ENCODE measurements at regions not wholly inside any gene's neighbourhood (a gene's known extent, or its start where the extent isn't known, plus 50 kb on each side); places are given as distances from the start of the nearest gene placed in this dataset.
"Not testable (repeated sequence)": the region's sequence is repeated elsewhere in the genome, so short reads cannot be mapped to it uniquely, and the experiment has no call there.

GRCh38 chr1:224539971-224540370 lies 76.1 kb upstream of the CNIH3 start:
- no peak for DNase-seq

- no peak for DNase-seq
Observed at GRCh38 chr1:224540535-224540934, 75.6 kb upstream of the CNIH3 start.

- DNase-seq: no peak
Observed at GRCh38 chr1:224541072-224541790, 74.9 kb upstream of the CNIH3 start.

- DNase-seq: no peak
Observed at GRCh38 chr1:224541901-224542630, 74.1 kb upstream of the CNIH3 start.

DNA sequence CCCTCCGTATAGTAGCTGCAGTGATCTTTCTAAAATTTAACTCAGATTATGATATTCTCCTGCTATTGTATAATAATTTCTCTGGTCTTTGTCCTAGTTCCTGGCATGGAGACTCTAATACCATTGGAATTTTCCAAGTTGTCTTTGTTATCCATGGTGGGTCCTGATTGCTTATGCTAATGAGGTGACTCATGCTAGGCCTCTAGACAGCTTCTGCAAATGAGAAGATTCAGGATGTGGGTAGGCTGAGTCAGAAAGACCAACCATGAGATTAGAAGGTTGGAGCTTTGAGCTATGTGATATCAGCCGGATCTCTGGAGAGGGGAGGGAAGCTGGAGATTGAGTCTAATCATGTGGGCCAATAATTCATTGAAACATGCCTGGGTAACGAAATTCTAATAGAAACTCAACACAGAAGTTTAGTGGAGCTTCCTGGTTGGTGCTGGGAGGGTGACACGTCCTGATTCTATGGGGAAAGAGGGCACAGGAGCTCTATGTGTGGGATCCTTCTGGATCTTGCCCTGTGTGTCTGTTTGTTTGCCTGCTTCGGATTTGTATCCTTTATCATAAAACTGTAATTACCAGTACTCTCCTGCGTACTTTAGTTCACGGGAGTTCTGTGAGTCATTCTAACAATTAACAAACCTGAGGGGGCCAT lies 73.2 kb upstream of the CNIH3 start:
- DNase-seq: no peak

DNA sequence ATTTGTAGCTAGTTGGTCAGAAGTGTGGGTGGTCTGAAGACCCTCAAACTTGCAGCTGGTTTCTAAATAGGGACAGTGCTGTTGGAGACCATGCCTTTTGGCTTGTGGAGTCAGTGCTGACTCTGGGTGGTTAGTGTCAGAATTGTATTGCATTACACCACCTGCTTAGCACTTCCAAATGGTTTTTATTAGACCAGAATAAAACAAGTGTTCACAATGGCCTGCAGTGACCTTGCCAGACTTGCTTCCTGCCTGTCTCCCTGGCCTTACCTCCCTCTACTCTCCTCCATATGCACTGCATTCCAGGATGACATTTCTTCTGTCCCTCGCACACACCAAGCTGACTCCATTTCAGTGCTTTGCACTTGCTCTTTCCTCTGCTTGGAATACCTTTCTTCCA lies 72.7 kb upstream of the CNIH3 start:
- no peak for DNase-seq

DNA sequence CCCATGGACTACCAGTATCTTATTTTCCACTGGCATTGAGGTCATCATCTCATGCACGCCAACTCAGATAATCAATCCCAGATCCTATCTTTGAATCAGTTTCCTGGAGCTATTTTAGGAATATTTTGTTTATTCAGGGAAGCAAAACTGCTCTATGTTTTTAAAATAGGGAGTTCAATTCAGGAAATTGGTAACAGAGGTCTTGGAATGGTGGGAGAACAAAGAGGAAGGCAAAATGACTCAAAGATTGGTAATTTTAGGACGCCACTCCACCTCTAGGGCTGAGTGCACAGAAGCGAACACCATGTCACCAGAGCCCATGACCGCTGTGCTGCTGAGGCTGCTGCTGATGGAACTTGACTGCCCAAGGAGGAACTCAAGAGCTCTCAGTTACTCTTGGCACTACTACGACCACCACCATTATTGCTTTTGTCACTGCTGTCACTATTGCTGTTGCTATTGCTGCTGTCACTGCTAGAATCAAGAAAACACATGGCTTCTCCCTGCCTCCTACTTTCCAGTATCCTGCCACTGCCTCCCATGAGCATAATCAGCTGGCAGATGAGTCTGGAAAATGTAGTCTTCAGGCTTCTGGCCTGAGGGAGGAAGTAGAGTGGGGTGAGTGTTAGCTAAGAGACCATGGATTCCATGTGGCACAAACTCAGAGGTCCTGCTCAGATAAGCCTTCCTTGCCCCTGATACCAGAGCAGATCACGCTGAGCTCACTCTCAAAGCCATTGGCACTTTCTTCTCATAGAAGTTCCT lies 71.6 kb upstream of the CNIH3 start:
- no peak for DNase-seq

DNA sequence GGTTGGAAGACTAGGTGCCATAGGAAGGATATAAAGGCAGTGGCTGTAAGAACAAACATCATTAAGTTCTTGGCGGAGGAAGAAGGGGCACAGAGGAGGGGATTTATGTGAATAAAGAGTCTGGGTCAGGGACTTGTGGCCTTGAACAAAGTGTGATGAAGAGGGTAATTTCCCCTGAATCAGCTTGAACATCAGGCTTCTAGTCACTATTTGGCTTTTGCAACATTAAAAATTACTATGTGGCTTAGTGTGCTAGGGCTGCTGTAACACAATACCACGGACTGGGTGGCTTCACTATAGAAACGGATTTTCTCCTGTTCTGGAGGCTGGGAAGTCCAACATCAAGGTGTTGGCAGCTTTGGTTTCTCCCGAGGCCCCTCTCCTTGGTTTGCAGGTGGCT lies 70.5 kb upstream of the CNIH3 start:
- no peak for DNase-seq

GRCh38 chr1:224548676-224549075 lies 67.4 kb upstream of the CNIH3 start:
- DNase-seq: no peak

DNA sequence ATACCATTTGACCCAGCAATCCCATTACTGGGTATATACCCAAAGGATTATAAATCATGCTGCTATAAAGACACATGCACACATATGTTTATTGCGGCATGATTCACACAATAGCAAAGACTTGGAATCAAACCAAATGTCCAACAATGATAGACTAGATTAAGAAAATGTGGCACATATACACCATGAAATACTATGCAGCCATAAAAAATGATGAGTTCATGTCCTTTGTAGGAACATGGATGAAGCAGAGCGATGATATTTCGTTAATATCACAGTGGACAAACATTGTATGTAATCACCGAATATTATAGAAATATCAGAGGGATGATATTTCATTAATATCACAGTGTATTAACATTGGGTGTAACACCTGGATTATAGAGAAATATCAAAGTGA lies 64.9 kb upstream of the CNIH3 start:
- not testable (repeated sequence) for DNase-seq

DNA sequence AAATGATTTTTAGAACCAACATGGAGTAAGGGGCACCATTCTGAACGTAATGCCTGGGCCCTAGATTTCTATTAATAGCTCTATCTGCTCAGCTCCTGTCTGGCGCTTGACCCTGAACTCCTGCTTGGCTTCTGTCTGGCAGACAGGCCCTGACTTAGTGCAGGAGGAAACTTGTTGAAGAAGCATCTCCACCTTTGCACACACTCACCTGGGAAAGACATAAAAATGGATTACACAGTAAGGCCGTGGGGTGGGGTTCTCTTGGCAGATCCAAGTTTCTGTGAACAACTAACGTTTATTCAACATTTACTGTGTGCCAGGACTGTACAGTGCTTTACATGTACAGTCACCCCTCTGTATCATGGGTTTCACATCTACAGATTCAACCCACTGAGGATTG lies 62.1 kb upstream of the CNIH3 start:
- DNase-seq: no peak

GRCh38 chr1:224554620-224555259 lies 61.4 kb upstream of the CNIH3 start:
- DNase-seq: no peak

DNA sequence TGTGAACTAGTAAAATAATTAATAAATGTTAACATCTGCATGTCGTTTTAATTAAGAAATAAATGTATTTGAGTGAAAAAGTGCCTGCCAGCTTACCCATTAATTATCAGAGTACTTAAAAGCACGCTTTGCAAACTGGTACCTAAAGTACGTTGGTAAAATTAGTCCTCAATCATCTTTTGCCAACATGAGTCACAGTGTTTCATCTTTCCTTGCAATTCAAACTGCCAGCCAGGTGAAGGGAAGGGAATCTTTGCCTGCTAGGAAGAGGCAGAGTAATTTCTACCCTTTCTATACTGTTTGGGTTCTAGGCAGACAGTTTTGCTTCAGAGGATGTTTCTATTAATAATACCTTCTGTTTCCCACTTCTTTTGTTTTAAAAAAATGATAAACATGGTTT lies 57.2 kb upstream of the CNIH3 start:
- DNase-seq: no peak

DNA sequence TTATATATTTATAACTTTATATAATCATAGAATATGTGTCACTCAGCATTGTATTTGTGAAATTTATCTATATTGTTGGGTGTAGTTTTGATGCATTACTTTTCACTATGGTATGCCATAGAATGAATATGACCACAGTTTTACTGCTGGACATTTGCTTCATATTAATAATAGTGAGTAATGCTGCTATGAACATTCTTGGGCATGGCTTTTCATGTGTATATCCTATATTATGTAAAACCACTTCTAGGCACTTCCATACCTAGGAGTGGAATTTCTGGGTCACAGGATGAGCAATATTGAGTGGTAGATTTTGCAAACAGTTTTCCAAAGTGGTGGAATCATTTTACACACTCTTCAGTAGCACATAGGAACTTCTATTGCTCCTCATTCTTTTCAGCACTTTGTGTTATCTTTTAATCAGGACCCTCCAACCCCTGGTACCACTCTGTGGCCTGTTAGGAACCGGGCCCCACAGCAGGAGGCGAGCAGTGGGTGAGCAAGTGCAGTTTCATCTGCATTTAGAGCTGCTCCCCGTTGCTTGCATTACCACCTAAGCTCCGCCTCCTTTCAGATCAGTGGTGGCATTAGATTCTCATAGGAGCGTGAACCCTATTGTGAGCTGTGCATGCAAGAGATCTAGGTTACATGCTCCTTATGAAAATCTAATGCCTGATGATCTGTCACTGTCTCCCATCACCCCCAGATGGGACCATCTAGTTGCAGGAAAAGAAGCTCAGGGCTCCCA lies 56.0 kb upstream of the CNIH3 start:
- DNase-seq: no peak

DNA sequence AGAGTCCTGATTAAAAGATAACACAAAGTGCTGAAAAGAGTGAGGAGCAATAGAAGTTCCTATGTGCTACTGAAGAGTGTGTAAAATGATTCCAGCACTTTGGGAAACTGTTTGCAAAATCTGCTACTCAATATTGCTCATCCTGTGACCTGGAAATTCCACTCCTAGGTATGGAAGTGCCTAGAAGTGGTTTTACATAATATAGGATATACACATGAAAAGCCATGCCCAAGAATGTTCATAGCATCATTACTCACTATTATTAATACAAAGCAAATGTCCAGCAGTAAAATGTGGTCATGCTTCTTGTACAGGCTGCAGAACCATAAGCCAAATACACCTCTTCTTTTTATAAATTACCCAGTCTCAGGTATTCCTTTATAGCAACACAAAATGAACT lies 53.2 kb upstream of the CNIH3 start:
- not testable (repeated sequence) for DNase-seq

- DNase-seq: no peak
Observed at GRCh38 chr1:224563666-224564065, 52.5 kb upstream of the CNIH3 start.

DNA sequence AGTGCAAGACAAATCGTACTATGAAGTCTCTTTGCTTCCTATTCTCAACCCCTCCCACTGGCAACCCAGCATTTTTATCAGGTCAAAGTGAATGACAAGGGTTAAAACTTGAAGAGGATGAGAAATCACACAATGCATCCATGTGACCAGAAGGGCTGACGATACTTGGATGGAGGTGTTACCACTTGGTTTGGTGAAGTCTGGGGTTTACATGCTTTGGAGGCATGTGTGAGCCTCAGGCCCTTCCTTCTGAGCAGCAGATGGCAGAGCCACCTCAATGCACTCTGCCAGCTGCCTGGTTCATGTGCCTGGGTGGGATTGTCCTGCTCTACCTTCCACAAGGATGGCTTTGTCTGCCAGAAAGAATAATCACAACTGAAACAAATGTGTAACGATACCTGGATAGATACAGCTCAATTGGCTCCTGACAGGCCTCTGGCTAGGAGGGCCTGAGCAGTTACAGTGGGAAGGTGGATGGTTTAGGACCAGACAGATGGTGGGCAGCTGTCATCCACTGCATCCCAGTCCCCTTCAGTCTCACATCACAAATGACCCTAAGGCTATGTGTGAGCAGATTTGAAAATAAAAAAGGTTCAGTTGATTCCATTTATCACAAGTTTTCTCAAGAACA lies 51.5 kb upstream of the CNIH3 start:
- no peak for DNase-seq

GRCh38 chr1:224565186-224565585 lies 50.9 kb upstream of the CNIH3 start:
- no peak for DNase-seq

DNA sequence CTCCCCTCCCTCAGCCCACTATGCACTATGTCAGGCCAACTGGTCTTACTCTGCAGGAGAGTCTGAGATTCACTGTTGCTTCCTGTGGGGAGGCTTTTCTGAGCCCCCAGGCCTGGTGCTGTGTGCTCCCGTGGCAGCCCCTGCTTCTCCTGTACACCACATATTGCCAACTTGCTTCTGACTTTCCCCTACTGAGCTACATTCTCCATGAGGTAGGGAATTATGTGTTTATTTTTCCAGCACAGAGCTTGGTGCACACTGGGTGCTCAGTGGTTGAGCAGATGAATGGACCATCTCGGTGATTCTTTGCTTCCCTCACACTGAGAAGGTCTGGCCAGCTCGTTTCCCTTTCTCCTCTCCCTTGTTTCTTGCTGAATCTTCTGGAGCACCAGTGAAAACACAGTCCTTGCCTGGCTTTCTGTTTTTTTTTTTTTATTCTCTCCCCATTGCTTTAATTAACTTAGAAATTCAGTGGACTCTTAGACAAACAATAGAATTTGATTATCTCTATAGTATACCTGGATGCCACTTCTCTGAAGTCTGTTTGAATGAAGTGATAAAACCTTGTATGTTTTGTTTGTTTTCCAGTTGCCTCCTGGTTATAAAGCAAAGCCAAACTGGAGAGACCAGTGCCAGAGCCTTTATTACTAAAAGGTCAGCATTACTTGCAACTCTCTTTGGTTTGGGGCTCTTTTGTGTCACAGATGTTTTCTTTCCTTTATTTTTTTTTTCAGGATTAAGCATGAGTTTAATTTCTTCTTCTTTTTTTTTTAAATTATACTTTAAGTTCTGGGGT lies 50.3 kb upstream of the CNIH3 start:
- DNase-seq: no peak

Data from SHP77 treated with DMSO at 0.1 percent for 48 hours (cell line).